ENCODE measurements at regions not wholly inside any gene's neighbourhood (a gene's known extent, or its start where the extent isn't known, plus 50 kb on each side); places are given as distances from the start of the nearest gene placed in this dataset.

- DNase-seq = no peak
Measured at GRCh38 chr11:110774138-110775014, 62.1 kb upstream of the ARHGAP20 start.

- DNase-seq = no peak
Measured at GRCh38 chr11:110773442-110773841, 61.2 kb upstream of the ARHGAP20 start.

- DNase-seq = no peak
Measured at GRCh38 chr11:110772863-110773262, 60.6 kb upstream of the ARHGAP20 start.

DNA sequence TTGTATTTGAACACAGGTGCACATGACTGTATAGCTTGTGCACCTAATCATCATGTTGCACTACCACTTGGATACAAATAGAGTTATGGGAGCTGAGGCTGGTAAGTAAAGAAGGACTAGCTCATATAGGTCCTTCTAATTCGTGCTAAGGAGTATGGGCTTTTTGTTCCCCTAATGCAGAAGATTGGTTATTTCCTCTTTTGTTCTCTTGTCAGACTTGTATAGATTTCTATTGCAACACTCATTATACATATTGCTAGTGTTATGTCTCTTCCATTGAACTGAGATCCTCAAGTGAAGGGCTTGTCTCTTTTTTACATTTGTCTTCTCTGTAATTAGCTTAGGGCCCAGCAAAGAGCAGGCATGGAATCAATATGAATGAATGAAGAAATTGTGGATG is 54.1 kb upstream of the ARHGAP20 start:
- no peak for DNase-seq

DNA sequence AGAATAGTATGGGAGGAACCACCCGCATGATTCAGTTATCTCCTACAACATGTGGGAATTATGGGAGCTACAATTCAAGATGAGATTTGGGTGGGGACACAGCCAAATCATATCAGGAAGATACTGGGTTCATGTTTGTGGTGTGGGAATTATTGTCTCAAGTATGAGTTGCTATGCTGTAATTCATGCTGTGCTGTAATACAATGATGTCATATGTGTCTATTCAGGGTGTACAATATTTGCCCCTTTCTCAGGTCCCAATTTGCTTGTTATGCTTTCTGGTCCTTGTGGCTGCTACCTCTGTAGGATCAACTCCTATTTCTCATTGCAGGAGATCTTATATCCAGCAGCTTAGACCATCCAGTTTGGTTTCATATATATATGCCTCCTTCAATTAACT is 52.2 kb upstream of the ARHGAP20 start:
- DNase-seq = no peak

- DNase-seq = no peak
Measured at GRCh38 chr11:110763249-110764011, 51.2 kb upstream of the ARHGAP20 start.

DNA sequence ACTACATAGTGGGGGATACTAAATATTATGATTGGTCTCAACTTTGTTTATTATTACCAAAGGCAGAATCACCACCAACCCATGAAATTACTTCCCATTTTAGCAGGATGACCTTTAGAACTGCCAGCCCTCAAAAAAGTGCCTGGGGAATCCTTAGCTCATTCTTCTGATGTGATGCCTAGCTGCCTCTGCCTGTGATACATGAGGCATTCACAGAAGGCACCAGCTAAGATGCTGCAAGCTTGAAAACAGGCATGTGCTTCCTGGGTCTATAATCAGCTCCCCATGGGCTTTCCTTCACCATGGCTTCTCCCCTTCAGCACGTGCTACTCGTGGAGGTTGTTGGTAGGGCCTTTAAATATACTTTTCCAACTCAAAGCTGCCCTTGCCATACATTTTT is 50.4 kb upstream of the ARHGAP20 start:
- DNase-seq = no peak

Data from SIG-M5 (cell line).